Erythroblast (primary cell): ENCODE measurements at regions not wholly inside any gene's neighbourhood (a gene's known extent, or its start where the extent isn't known, plus 50 kb on each side); places are given as distances from the start of the nearest gene placed in this dataset.

Source experiments
- GATA1 ChIP-seq: IDR thresholded peaks from 2 replicates; pipeline ENCODE4 v1.6.1; 2011; ENCODE audit warnings: low read depth, mild to moderate bottlenecking, control low read depth, low read length, moderate library complexity
- POLR2A ChIP-seq: IDR thresholded peaks from 2 replicates; pipeline ENCODE4 v1.6.1; 2011; ENCODE audit warnings: mild to moderate bottlenecking, low read length

GRCh38 chrX:155679715-155680114 lies 67.0 kb upstream of the TMLHE start:
- TF ChIP-seq POLR2A (no peak), GATA1 (no peak)
